ENCODE measurements at regions not wholly inside any gene's neighbourhood (a gene's known extent, or its start where the extent isn't known, plus 50 kb on each side); places are given as distances from the start of the nearest gene placed in this dataset.

GRCh38 chr6:167526465-167527368 lies 201.8 kb downstream of the TTLL2 start:
- TF ChIP-seq CTCF (conservative IDR thresholded peaks at IDR 0.05; ENCODE audit: low read depth, low read length) = no peak
- TF ChIP-seq EZH2 (IDR thresholded peaks at IDR 0.05; ENCODE audit: borderline replicate concordance, low read depth, low read length, poor library complexity, severe bottlenecking) = no peak

Measured in A673 (cell line).